ENCODE measurements at regions not wholly inside any gene's neighbourhood (a gene's known extent, or its start where the extent isn't known, plus 50 kb on each side); places are given as distances from the start of the nearest gene placed in this dataset.
A peak's percentile ranks its signal among the peaks of the same experiment; 100 is the strongest.

- TF ChIP-seq, protein P1, sequence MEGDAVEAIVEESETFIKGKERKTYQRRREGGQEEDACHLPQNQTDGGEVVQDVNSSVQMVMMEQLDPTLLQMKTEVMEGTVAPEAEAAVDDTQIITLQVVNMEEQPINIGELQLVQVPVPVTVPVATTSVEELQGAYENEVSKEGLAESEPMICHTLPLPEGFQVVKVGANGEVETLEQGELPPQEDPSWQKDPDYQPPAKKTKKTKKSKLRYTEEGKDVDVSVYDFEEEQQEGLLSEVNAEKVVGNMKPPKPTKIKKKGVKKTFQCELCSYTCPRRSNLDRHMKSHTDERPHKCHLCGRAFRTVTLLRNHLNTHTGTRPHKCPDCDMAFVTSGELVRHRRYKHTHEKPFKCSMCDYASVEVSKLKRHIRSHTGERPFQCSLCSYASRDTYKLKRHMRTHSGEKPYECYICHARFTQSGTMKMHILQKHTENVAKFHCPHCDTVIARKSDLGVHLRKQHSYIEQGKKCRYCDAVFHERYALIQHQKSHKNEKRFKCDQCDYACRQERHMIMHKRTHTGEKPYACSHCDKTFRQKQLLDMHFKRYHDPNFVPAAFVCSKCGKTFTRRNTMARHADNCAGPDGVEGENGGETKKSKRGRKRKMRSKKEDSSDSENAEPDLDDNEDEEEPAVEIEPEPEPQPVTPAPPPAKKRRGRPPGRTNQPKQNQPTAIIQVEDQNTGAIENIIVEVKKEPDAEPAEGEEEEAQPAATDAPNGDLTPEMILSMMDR (IDR thresholded peaks at IDR 0.05; ENCODE audit: insufficient read depth, low read depth, low read length): peak; percentile 25
- no peak for TF ChIP-seq EZH2 (IDR thresholded peaks at IDR 0.05; ENCODE audit: insufficient read depth, low read length)
Measured at GRCh38 chr5:82349652-82350051, 71.5 kb upstream of the RPS23 start.
